Panc1 (cell line): ENCODE measurements at regions not wholly inside any gene's neighbourhood (a gene's known extent, or its start where the extent isn't known, plus 50 kb on each side); places are given as distances from the start of the nearest gene placed in this dataset.

Experiments
- ATAC-seq: fragments of 200-7000 bp; cut with Tn5 transposase; 2 replicates; pipeline ENCODE4 v1.9.1; 2020; ENCODE audit warnings: mild to moderate bottlenecking, moderate library complexity
- BruUV-seq: library from RNA; stranded (reverse); fragments of 400-500 nt; replicated peaks from 2 replicates; lab custom pipeline; 2021; lab: Mats Ljungman, UMichigan
- CTCF ChIA-PET: fragments of 300-600 bp; sonication (Branson Sonifier 250); formaldehyde crosslinking; loops from one replicate; lab custom pipeline; 2022; ENCODE audit warnings: antibody characterized with exemption; lab: Charles Lee
- POLR2A ChIA-PET: fragments of 300-600 bp; sonication (Branson Sonifier 250); formaldehyde crosslinking; loops from one replicate; lab custom pipeline; 2022; ENCODE audit warnings: antibody characterized with exemption; lab: Charles Lee
- DNase-seq: peaks from one replicate; pipeline ENCODE4 v3.0.0-alpha.2; 2010; ENCODE audit warnings: low read depth, low spot score
- H3K27ac ChIP-seq: 2 replicates; pipeline ENCODE4 v1.5.1; 2011; ENCODE audit warnings: mild to moderate bottlenecking, low read length, inconsistent platforms
- H3K27me3 ChIP-seq: fragments of 200-500 bp; sonication (Bioruptor generic); 2 replicates; pipeline ENCODE4 v1.6.0; 2014; ENCODE audit warnings: low read length, inconsistent platforms; ENCODE audit not compliant: control insufficient read depth, insufficient read depth
- H3K36me3 ChIP-seq: fragments of 200-500 bp; sonication (Bioruptor generic); 2 replicates; pipeline ENCODE4 v1.5.1; 2014; ENCODE audit warnings: inconsistent platforms, mild to moderate bottlenecking, low read length, moderate library complexity; ENCODE audit not compliant: control insufficient read depth, insufficient read depth
- H3K4me1 ChIP-seq: 2 replicates; pipeline ENCODE4 v1.5.1; 2011; ENCODE audit warnings: inconsistent platforms, mild to moderate bottlenecking, low read length, moderate library complexity; ENCODE audit not compliant: control insufficient read depth, insufficient read depth
- H3K4me3 ChIP-seq, 2 experiments: 2 replicates each; pipeline ENCODE4 v1.5.1; 2011 to 2012; ENCODE audit warnings: low read depth in 2 of 2, low read length in 2 of 2, mild to moderate bottlenecking in 2 of 2, inconsistent platforms in 1 of 2, moderate library complexity in 1 of 2
- H3K9me3 ChIP-seq: fragments of 200-500 bp; sonication (Bioruptor generic); 2 replicates; pipeline ENCODE4 v1.5.1; 2014; ENCODE audit warnings: low read depth, mild to moderate bottlenecking, inconsistent platforms, low read length, moderate library complexity; ENCODE audit not compliant: control insufficient read depth, insufficient read depth
- POLR2AphosphoS5 ChIP-seq: IDR thresholded peaks from 2 replicates; pipeline ENCODE4 v1.6.1; 2012; ENCODE audit warnings: mild to moderate bottlenecking, low read depth, low read length, moderate library complexity
- REST ChIP-seq, 2 experiments: IDR thresholded peaks; 2 replicates each; pipeline ENCODE4 v1.6.1; 2011 to 2012; ENCODE audit warnings: low read depth in 2 of 2, control low read depth in 1 of 2, low read length in 1 of 2, mild to moderate bottlenecking in 1 of 2, moderate library complexity in 1 of 2; ENCODE audit not compliant: insufficient read depth in 1 of 2
- SIN3A ChIP-seq: IDR thresholded peaks from 2 replicates; pipeline ENCODE4 v1.6.1; 2012; ENCODE audit warnings: low read depth, mild to moderate bottlenecking, low read length, moderate library complexity, borderline replicate concordance; ENCODE audit not compliant: insufficient read depth
- TCF7L2 ChIP-seq: IDR thresholded peaks from 2 replicates; pipeline ENCODE4 v1.6.1; 2011; ENCODE audit warnings: mild to moderate bottlenecking, low read depth, low read length, inconsistent platforms
- in situ Hi-C: cut with HindIII; loops from 2 replicates; pipeline ENCODE4 v1.10.0; 2016; ENCODE audit warnings: low sequenced_read_pairs, low pct_unique_long_range_greater_than_20kb
- intact Hi-C: fragments of 100-400 bp; cut with micrococcal nuclease; formaldehyde crosslinking; loops from one replicate; pipeline ENCODE4 v1.10.0; 2022; ENCODE audit not compliant: unreplicated experiment
- TF ChIP-seq, protein P1 (sequence below): fragments of 450-650 bp; IDR thresholded peaks from 2 replicates; pipeline ENCODE4 v1.5.1; 2017; ENCODE audit warnings: mild to moderate bottlenecking

- Histone ChIP-seq H3K27ac (no peak overlapping the region), H3K4me1 (no peaks in the 10 kb centered on the region), H3K27me3 (no peaks in the 10 kb centered on the region), H3K4me3 (no peak overlapping the region), H3K9me3 (no peaks in the 10 kb centered on the region), H3K36me3 (no peaks in the 10 kb centered on the region)
- intact Hi-C loops (no loop called here), in situ Hi-C loops (no loop called here)
- no peak for DNase-seq
- ChIA-PET CTCF (no interaction called here), POLR2A (no interaction called here)
- ATAC-seq: no peak
- TF ChIP-seq TCF7L2 (no peak), POLR2AphosphoS5 (no peak), SIN3A (no peak), REST (IDR thresholded peaks at IDR 0.05; ENCODE audit: insufficient read depth in 1 of 2, low read depth in 2 of 2, low read length in 1 of 2) (no peak)
- TF ChIP-seq, protein P1, sequence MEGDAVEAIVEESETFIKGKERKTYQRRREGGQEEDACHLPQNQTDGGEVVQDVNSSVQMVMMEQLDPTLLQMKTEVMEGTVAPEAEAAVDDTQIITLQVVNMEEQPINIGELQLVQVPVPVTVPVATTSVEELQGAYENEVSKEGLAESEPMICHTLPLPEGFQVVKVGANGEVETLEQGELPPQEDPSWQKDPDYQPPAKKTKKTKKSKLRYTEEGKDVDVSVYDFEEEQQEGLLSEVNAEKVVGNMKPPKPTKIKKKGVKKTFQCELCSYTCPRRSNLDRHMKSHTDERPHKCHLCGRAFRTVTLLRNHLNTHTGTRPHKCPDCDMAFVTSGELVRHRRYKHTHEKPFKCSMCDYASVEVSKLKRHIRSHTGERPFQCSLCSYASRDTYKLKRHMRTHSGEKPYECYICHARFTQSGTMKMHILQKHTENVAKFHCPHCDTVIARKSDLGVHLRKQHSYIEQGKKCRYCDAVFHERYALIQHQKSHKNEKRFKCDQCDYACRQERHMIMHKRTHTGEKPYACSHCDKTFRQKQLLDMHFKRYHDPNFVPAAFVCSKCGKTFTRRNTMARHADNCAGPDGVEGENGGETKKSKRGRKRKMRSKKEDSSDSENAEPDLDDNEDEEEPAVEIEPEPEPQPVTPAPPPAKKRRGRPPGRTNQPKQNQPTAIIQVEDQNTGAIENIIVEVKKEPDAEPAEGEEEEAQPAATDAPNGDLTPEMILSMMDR: no peak
- no TSS peak for BruUV-seq
These were observed 1384.8 kb downstream of the FAM133A start for GRCh38 chrX:95058815-95059214.

GRCh38 chrX:95059909-95060308 lies 1385.9 kb downstream of the FAM133A start:
- DNase-seq (no peak), ATAC-seq (no peak)
- H3K9me3 ChIP-seq: no peaks in the 10 kb centered on the region
- H3K27ac ChIP-seq: no peak overlapping the region
- no peaks in the 10 kb centered on the region for H3K27me3 ChIP-seq
- CTCF ChIA-PET: no interaction called here
- intact Hi-C loops (no loop called here), in situ Hi-C loops (no loop called here)
- TF ChIP-seq REST (IDR thresholded peaks at IDR 0.05; ENCODE audit: insufficient read depth in 1 of 2, low read depth in 2 of 2, low read length in 1 of 2) (no peak), TCF7L2 (no peak), POLR2AphosphoS5 (no peak), SIN3A (no peak)
- TF ChIP-seq, protein P1: no peak
- H3K36me3 ChIP-seq: no peaks in the 10 kb centered on the region
- no TSS peak for BruUV-seq
- no peak overlapping the region for H3K4me3 ChIP-seq
- POLR2A ChIA-PET: no interaction called here
- H3K4me1 ChIP-seq: no peaks in the 10 kb centered on the region
